ENCODE measurements at regions not wholly inside any gene's neighbourhood (a gene's known extent, or its start where the extent isn't known, plus 50 kb on each side); places are given as distances from the start of the nearest gene placed in this dataset.
"Not testable (repeated sequence)": the region's sequence is repeated elsewhere in the genome, so short reads cannot be mapped to it uniquely, and the experiment has no call there.

- TF ChIP-seq CTCF (IDR thresholded peaks at IDR 0.05 in 2 of 3, conservative IDR thresholded peaks at IDR 0.05 in 1 of 3; ENCODE audit: control insufficient read depth in 2 of 3, extremely low read depth in 1 of 3, insufficient read depth in 1 of 3, low read depth in 3 of 3, low read length in 3 of 3) (no peak), ATF3 (IDR thresholded peaks at IDR 0.05; ENCODE audit: borderline replicate concordance, extremely low read depth, low read depth, low read length) (no peak), CBX5 (IDR thresholded peaks at IDR 0.05; ENCODE audit: low read depth) (no peak), ZBED1 (IDR thresholded peaks at IDR 0.05; ENCODE audit: borderline replicate concordance) (no peak), CUX1 (IDR thresholded peaks at IDR 0.05; ENCODE audit: insufficient replicate concordance, low read depth, low read length) (no peak), CHD4 (IDR thresholded peaks at IDR 0.05) (no peak), HDGF (IDR thresholded peaks at IDR 0.05) (no peak)
These were observed 2541.1 kb downstream of the PCDH9 start (continued) for GRCh38 chr13:64688893-64689677.

- H4K20me1 ChIP-seq (ENCODE audit: control insufficient read depth, insufficient read depth); SMC1A ChIA-PET (ENCODE audit: uncharacterized antibody, unreplicated experiment); H3K27ac ChIP-seq (ENCODE audit: control insufficient read depth, insufficient read depth); H3K4me1 ChIP-seq (ENCODE audit: control insufficient read depth, insufficient read depth, low read length); H3K9ac ChIP-seq (ENCODE audit: control insufficient read depth, insufficient read depth, low read length); H3K4me2 ChIP-seq (ENCODE audit: control insufficient read depth, insufficient read depth); H3K4me3 ChIP-seq; CTCF ChIA-PET; intact Hi-C loops (cut with micrococcal nuclease; ENCODE audit: unreplicated experiment); H3K9me3 ChIP-seq (replicated peaks; ENCODE audit: control insufficient read depth, insufficient read depth, low read length); BruUV-seq (replicated peaks); ATAC-seq; POLR2A ChIA-PET; RAD21 ChIA-PET (ENCODE audit: unreplicated experiment); H3K79me2 ChIP-seq (ENCODE audit: control insufficient read depth, insufficient read depth, low read length); H2AFZ ChIP-seq (ENCODE audit: control insufficient read depth, low read depth, low read length); DNase-seq (ENCODE audit: low read depth, low spot score); H3K27me3 ChIP-seq (replicated peaks in 1 of 2; ENCODE audit: control insufficient read depth in 2 of 2, insufficient read depth in 2 of 2, low read length in 1 of 2); H3K36me3 ChIP-seq (ENCODE audit: control insufficient read depth in 2 of 2, insufficient read depth in 2 of 2, low read length in 1 of 2); FAIRE-seq; in situ Hi-C loops (cut with MboI): not testable (repeated sequence)
- 1% methylated on average over 4 of the region's 4 CpGs for WGBS (ENCODE audit: insufficient coverage, insufficient replicate concordance, low lambda C conversion rate, missing lambda C conversion rate)
These were observed 2543.6 kb downstream of the PCDH9 start for GRCh38 chr13:64686536-64686935.
